ENCODE measurements at regions not wholly inside any gene's neighbourhood (a gene's known extent, or its start where the extent isn't known, plus 50 kb on each side); places are given as distances from the start of the nearest gene placed in this dataset.
A peak's percentile ranks its signal among the peaks of the same experiment; 100 is the strongest.

DNA sequence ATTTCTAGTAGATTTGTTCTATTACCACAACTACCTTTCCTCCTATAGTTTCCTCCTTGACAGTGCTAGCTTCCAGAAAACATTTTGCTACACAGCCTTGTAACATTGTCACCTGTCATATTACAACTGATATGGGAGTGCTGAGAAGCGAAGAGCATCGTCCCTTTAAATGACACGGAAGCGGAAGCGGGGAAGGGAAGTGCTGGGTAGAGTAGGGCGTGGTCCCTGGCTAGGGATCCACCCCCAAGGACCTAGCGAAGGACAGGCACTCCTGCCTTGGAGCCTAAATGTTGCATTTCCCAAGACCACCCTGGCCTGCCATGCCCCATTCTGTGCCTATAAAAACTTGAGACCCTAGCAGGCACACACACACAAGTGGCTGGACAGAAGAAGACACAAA lies 57.4 kb upstream of the RANBP6 start:
- BruUV-seq (replicated peaks): no TSS peak
- intact Hi-C loops (cut with micrococcal nuclease): loop anchor here (10.0 kb wide), 1 partner anchor 62 kb away; no protein-coding TSS in a partner anchor
- no peak for ATAC-seq

DNA sequence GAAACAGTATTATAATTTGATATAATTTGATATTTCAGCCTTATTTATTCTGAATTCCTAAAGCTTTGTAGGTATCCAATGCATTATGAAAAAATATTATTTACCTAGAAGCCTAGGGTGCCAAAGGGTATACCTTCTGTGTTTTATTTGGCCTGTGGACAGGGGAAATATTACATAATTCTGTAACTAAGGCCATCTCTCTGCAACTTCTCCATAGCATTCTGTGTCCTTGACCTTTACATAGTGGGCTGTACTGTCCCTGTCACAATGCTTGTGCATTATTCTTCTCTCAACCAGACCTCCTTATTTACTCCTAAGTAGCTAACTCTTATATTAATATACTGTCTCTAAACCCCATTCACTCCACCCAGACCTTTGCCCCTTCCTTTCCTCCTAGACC lies 57.0 kb upstream of the RANBP6 start:
- no peak for TF ChIP-seq EZH2 (IDR thresholded peaks at IDR 0.05; ENCODE audit: low read length, unreplicated experiment)
- no peak for TF ChIP-seq EZH2phosphoT487 (IDR thresholded peaks at IDR 0.05; ENCODE audit: borderline replicate concordance, low read length)
- no peak for TF ChIP-seq CTCF (conservative IDR thresholded peaks at IDR 0.05; ENCODE audit: low read depth, low read length)
- ChIA-PET CTCF (no interaction called here), POLR2A (ENCODE audit: unreplicated experiment) (no interaction called here)
- Histone ChIP-seq H3K79me2 (ENCODE audit: low read length) (no peaks in the 10 kb centered on the region), H3K4me3 (ENCODE audit: low read length) (no peak overlapping the region), H3K9me2 (replicated peaks; ENCODE audit: low read length) (no peaks in the 10 kb centered on the region), H2AFZ (ENCODE audit: low read length) (no peak overlapping the region), H3K36me3 (ENCODE audit: low read depth, low read length) (no peaks in the 10 kb centered on the region), H3K27me3 (ENCODE audit: low read length) (no peaks in the 10 kb centered on the region), H3K9ac (ENCODE audit: low read length) (no peak overlapping the region), H3F3A (ENCODE audit: low read length, unreplicated experiment) (no peaks in the 10 kb centered on the region), H3K9me3 (ENCODE audit: low read length) (no peaks in the 10 kb centered on the region), H3K4me2 (ENCODE audit: low read length) (no peak overlapping the region), H4K20me1 (ENCODE audit: low read length) (no peaks in the 10 kb centered on the region), H3K4me1 (ENCODE audit: insufficient read depth, low read length) (peaks cover 16% of the 10 kb centered on the region; the same call in 1 of the 2 replicates), H3K27ac (ENCODE audit: low read length) (no peak overlapping the region)
- no TSS peak for BruUV-seq (replicated peaks)
- intact Hi-C loops (cut with micrococcal nuclease): loop anchor here (10.0 kb wide), 1 partner anchor 62 kb away; no protein-coding TSS in a partner anchor
- DNase-seq (no peak), ATAC-seq (no peak)

More for the DNA sequence above, 57.4 kb upstream of the RANBP6 start:
- Histone ChIP-seq H3K79me2 (ENCODE audit: low read length) (no peaks in the 10 kb centered on the region), H3K9ac (ENCODE audit: low read length) (no peak overlapping the region), H2AFZ (ENCODE audit: low read length) (no peak overlapping the region), H3K9me2 (replicated peaks; ENCODE audit: low read length) (no peaks in the 10 kb centered on the region), H3K4me3 (ENCODE audit: low read length) (no peak overlapping the region), H3F3A (ENCODE audit: low read length, unreplicated experiment) (no peaks in the 10 kb centered on the region), H3K4me1 (ENCODE audit: insufficient read depth, low read length) (peaks cover 16% of the 10 kb centered on the region; the same call in 1 of the 2 replicates), H3K36me3 (ENCODE audit: low read depth, low read length) (no peaks in the 10 kb centered on the region), H3K9me3 (ENCODE audit: low read length) (no peaks in the 10 kb centered on the region), H3K4me2 (ENCODE audit: low read length) (no peak overlapping the region), H3K27me3 (ENCODE audit: low read length) (no peaks in the 10 kb centered on the region), H3K27ac (ENCODE audit: low read length) (peak overlapping the region; percentile 70), H4K20me1 (ENCODE audit: low read length) (no peaks in the 10 kb centered on the region)
- POLR2A ChIA-PET (ENCODE audit: unreplicated experiment): no interaction called here
- DNase-seq: no peak
- TF ChIP-seq EZH2 (IDR thresholded peaks at IDR 0.05; ENCODE audit: low read length, unreplicated experiment) (no peak), EZH2phosphoT487 (IDR thresholded peaks at IDR 0.05; ENCODE audit: borderline replicate concordance, low read length) (no peak), CTCF (conservative IDR thresholded peaks at IDR 0.05; ENCODE audit: low read depth, low read length) (no peak)
- CTCF ChIA-PET: no interaction called here

DNA sequence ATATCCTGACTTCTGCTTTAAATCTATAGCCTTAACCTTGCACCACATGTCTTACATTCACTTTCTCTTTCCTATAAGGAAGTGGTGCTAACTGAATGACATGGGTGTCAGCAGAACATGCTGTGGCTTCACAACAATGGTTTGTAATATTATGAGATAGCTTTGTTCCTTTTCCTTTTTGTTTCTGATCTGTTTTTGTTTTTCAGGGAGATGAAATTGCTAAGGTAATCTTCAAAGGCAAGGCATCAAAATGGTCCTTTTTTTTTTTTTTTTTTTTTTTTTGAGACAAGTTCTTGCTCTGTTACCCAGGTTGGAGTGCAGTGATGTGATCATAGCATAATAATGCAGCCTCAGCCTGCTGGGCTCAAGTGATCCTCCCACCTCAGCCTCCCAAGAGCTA lies 53.6 kb upstream of the RANBP6 start:
- Histone ChIP-seq H3K4me2 (ENCODE audit: low read length) (no peak overlapping the region), H3K79me2 (ENCODE audit: low read length) (no peaks in the 10 kb centered on the region), H3K27me3 (ENCODE audit: low read length) (no peaks in the 10 kb centered on the region), H2AFZ (ENCODE audit: low read length) (no peak overlapping the region), H3K4me3 (ENCODE audit: low read length) (no peak overlapping the region), H3K27ac (ENCODE audit: low read length) (no peak overlapping the region), H4K20me1 (ENCODE audit: low read length) (no peaks in the 10 kb centered on the region), H3K4me1 (ENCODE audit: insufficient read depth, low read length) (peaks cover 12% of the 10 kb centered on the region; the same call in 1 of the 2 replicates), H3F3A (ENCODE audit: low read length, unreplicated experiment) (no peaks in the 10 kb centered on the region), H3K9me3 (ENCODE audit: low read length) (no peaks in the 10 kb centered on the region), H3K9me2 (replicated peaks; ENCODE audit: low read length) (no peaks in the 10 kb centered on the region), H3K9ac (ENCODE audit: low read length) (no peak overlapping the region), H3K36me3 (ENCODE audit: low read depth, low read length) (no peaks in the 10 kb centered on the region)
- ATAC-seq (no peak), DNase-seq (no peak)
- CTCF ChIA-PET: no interaction called here
- BruUV-seq (replicated peaks): no TSS peak
- intact Hi-C loops (cut with micrococcal nuclease): no loop called here
- no peak for TF ChIP-seq CTCF (conservative IDR thresholded peaks at IDR 0.05; ENCODE audit: low read depth, low read length)
- no peak for TF ChIP-seq EZH2phosphoT487 (IDR thresholded peaks at IDR 0.05; ENCODE audit: borderline replicate concordance, low read length)
- no peak for TF ChIP-seq EZH2 (IDR thresholded peaks at IDR 0.05; ENCODE audit: low read length, unreplicated experiment)
- POLR2A ChIA-PET (ENCODE audit: unreplicated experiment): no interaction called here

Measured in PC-3 (cell line).